HG03139 (cell line): ENCODE measurements at regions not wholly inside any gene's neighbourhood (a gene's known extent, or its start where the extent isn't known, plus 50 kb on each side); places are given as distances from the start of the nearest gene placed in this dataset.
"Not testable (repeated sequence)": the region's sequence is repeated elsewhere in the genome, so short reads cannot be mapped to it uniquely, and the experiment has no call there.

ENCODE experiments used
- ATAC-seq: cut with Tn5 transposase; IDR thresholded peaks from one replicate; pipeline ENCODE4 v1.9.1; 2021; ENCODE audit not compliant: unreplicated experiment

GRCh38 chr2:90029080-90029428 is 1337.6 kb downstream of the RPIA start:
- not testable (repeated sequence) for ATAC-seq

- not testable (repeated sequence) for ATAC-seq
These were observed 1340.8 kb downstream of the RPIA start for GRCh38 chr2:90032269-90032668.

- not testable (repeated sequence) for ATAC-seq
These were observed 1344.9 kb downstream of the RPIA start for GRCh38 chr2:90036335-90036734.

- not testable (repeated sequence) for ATAC-seq
These were observed 1347.6 kb downstream of the RPIA start for GRCh38 chr2:90039093-90039492.

- ATAC-seq = not testable (repeated sequence)
These were observed 1356.3 kb downstream of the RPIA start for GRCh38 chr2:90047776-90048175.

DNA sequence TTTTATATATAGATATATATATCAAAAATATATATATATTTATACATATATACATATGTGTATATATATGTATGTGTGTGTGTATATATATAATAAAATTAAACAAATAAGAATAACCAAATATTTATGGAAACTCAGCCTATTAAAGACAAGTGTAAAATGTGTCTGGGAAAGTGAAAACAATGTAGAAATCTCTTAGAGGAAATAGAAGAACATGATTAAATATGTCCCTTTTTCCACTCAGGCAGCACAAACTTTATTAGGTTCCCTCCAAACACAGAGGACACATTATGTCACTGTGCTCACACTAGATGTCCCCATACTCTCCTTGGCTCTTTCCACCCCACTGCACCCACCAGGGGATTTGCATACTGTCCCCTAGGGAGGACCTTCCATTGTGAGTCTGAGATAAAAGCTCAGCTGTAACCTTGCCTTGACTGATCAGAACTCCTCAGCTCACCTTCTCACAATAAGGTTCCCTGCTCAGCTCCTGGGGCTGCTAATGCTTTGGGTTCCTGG is 1360.7 kb downstream of the RPIA start:
- ATAC-seq = not testable (repeated sequence)

GRCh38 chr2:90069290-90069894 is 1377.9 kb downstream of the RPIA start:
- no peak for ATAC-seq

- no peak for ATAC-seq
These were observed 1384.8 kb downstream of the RPIA start for GRCh38 chr2:90076311-90076710.

GRCh38 chr2:90077948-90078347 is 1386.5 kb downstream of the RPIA start:
- no peak for ATAC-seq

DNA sequence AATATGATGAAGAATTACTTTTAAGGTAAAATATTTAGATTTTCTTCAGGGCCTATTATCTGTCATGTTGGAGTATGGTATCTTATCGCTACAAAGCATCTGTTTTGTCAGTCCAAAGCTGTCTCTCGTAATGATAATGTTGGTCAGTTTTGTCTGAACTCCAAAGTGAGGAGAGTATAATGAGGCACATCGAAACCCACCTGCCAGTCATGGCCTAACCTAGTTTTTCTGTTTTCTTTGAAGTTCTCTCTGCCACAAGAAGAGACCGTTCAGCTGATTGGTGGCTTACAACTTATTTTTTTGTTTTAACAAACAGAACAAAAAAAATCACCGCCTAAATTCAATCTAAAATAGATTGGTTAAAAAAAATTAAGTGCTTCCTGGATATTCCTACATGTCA is 1387.9 kb downstream of the RPIA start:
- no peak for ATAC-seq

GRCh38 chr2:90087792-90088191 is 1396.3 kb downstream of the RPIA start:
- ATAC-seq = not testable (repeated sequence)

- not testable (repeated sequence) for ATAC-seq
These were observed 1402.2 kb downstream of the RPIA start for GRCh38 chr2:90093571-90094270.

DNA sequence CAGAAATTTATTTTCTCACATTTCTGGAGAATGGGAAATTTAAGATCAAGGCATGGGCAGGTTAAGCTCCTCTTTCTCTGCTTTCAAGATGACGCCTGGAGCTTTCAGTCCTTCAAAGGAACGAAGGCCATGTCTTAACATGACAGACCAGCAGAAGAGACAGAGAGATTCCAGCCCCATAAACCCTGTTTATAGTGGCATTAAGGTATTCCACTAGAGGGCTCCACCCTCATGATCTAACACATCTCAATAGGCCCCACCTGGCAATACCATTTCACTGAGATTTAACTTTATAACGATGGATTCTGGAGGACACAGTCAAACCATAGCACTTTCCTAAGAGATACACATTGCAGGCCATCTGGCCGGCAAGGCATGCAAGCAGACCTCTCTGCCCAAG is 1406.1 kb downstream of the RPIA start:
- not testable (repeated sequence) for ATAC-seq

GRCh38 chr2:90105142-90105541 is 1413.7 kb downstream of the RPIA start:
- not testable (repeated sequence) for ATAC-seq

DNA sequence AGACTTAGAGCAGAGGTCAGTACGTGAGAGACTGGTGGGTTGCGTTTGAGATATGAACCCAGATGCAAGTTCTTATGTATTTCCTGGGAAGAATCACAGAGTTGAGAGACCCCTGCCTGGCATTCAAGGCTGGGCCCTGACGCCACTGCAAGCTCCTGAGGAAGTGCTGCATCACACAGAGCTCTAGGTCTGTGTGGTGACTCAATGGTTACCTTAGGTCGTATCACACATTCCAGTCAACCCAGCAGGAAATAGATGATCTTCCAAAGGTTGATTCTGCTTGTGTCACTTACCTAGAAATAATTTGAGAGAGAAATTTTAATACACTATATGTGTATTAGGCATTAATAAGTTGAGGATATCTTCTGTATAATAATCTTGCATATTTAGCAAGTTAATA is 1431.9 kb downstream of the RPIA start:
- not testable (repeated sequence) for ATAC-seq

DNA sequence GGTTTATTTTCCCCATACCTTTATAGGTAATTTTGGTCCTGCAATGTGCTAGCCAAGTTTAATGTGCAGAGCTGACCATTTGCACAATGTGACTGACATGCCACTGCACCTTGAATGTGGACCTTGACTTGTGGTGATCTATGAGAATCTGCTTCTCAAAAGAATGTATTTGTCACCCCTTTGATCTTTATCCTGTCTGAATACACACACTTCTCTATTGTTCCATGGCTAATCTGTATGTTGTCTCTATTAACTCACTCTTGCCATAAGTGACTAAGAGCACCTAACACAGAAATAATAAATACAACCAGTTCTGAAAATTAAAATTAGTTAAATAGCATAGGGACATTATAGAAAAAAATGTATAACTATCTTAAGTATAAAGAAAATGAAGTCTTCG is 1447.6 kb downstream of the RPIA start:
- not testable (repeated sequence) for ATAC-seq

GRCh38 chr2:90141558-90141957 is 1450.1 kb downstream of the RPIA start:
- ATAC-seq = not testable (repeated sequence)

DNA sequence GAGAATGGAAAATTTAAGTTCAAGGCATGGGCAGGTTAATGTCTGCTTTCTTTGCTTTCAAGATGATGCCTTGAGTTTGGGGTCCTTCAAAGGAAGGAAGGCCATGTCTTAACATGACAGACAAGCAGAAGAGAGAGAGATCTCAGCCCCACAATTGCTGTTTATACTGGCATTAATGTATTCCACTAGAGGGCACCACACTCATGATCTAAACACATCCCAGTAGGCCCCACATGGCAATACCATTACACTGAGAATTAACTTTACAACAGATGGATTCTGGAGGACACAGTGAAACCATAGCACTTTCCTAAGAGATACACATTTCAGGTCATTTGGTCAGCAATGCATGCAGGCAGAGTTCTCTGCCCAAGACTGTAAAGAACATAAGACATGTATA is 1460.3 kb downstream of the RPIA start:
- not testable (repeated sequence) for ATAC-seq

DNA sequence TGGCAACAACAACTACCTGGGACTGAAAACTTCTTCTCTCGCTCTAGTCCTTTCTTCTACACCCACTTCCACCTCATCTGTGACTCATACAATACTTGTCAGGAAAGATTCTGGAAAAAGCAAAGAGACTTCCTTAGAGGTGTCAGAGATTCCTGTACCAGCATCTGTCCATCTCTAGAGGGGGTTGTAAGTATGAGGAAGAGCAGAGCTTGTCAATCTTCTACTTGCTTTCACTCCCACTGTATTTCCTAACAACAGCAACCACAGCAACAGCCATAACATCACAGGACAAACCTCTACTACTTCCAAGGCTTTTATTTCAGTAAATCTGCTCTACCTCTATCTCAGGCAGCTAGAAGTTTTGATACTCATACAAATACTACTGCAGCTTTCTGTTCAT is 1479.5 kb downstream of the RPIA start:
- ATAC-seq = not testable (repeated sequence)

GRCh38 chr2:90173081-90173480 is 1481.6 kb downstream of the RPIA start:
- ATAC-seq = not testable (repeated sequence)

DNA sequence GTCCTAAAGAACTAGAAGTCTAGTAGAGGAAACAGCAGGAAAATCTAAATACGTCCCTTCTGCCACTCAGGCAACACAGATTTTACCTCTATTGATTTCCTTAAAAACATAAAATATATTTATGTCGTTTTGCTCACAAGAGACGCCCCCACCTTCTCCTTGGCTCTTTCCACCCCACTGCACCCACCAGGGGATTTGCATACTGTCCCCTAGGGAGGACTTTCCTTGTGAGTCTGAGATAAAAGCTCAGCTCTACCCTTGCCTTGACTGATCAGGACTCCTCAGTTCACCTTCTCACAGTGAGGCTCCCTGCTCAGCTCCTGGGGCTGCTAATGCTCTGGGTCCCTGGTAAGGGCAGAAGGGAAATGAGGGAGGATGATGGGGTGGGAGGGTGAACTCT is 1488.1 kb downstream of the RPIA start:
- ATAC-seq = not testable (repeated sequence)

DNA sequence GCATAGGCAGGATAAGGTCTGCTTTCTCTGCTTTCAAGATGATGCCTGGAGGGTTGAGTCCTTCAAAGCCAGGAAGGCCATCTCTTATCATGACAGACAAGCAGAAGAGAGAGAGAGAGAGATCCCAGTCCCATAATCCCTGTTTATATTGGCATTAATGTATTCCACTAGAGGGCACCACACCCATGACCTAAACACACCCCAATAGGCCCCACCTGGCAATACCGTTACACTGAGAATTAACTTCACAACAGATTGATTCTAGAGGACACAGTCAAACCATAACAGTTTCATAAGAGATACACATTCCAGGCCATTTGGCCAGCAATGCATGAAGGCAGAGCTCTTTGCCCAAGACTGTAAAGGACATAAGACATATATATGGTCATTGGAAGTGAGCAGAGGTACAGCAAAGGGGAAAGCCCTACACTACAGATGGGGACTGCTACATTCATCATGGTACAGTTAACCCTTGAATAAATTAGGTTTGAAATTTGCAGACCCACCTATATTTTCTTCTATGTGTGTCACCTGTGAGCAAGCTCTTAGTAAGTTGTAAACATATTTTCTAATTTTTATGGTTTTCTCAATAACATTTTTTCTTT is 1516.1 kb downstream of the RPIA start:
- no peak for ATAC-seq
